ENCODE measurements at regions not wholly inside any gene's neighbourhood (a gene's known extent, or its start where the extent isn't known, plus 50 kb on each side); places are given as distances from the start of the nearest gene placed in this dataset.

GRCh38 chr14:30317729-30318128, 241.2 kb upstream of the G2E3 start:
- TF ChIP-seq POLR2A (IDR thresholded peaks at IDR 0.05; ENCODE audit: low read length), result no peak
- no peak for TF ChIP-seq GATA1 (IDR thresholded peaks at IDR 0.05; ENCODE audit: low read depth, low read length)

Data from erythroblast (primary cell).